Esophagus (tissue), 2 donors: ENCODE measurements at regions not wholly inside any gene's neighbourhood (a gene's known extent, or its start where the extent isn't known, plus 50 kb on each side); places are given as distances from the start of the nearest gene placed in this dataset.

Source experiments
- H3K27ac ChIP-seq, 2 donors: one replicate each; pipeline ENCODE4 v1.5.1; 2013; ENCODE audit warnings: low read depth in 2 of 2, mild to moderate bottlenecking in 2 of 2, inconsistent platforms in 1 of 2, low read length in 1 of 2, moderate library complexity in 1 of 2
- H3K27me3 ChIP-seq, 2 donors: one replicate each; pipeline ENCODE4 v1.6.1; 2013; ENCODE audit warnings: low read length in 2 of 2, control low read depth in 1 of 2, mild to moderate bottlenecking in 1 of 2; ENCODE audit not compliant: insufficient read depth in 2 of 2, control insufficient read depth in 1 of 2
- H3K36me3 ChIP-seq, 2 donors: one replicate each; pipeline ENCODE4 v1.6.1; 2013; ENCODE audit warnings: low read length in 1 of 2; ENCODE audit not compliant: control insufficient read depth in 2 of 2, insufficient read depth in 2 of 2
- H3K4me1 ChIP-seq, 2 donors: one replicate each; pipeline ENCODE4 v1.6.1; 2013; ENCODE audit warnings: low read length in 1 of 2; ENCODE audit not compliant: control insufficient read depth in 2 of 2, insufficient read depth in 2 of 2
- H3K4me3 ChIP-seq, 2 donors: one replicate each; pipeline ENCODE4 v1.5.1; 2013; ENCODE audit warnings: low read length in 2 of 2, mild to moderate bottlenecking in 2 of 2, low read depth in 1 of 2, moderate library complexity in 1 of 2
- H3K9me3 ChIP-seq, 2 donors: one replicate each; pipeline ENCODE4 v1.6.1; 2013; ENCODE audit warnings: mild to moderate bottlenecking in 2 of 2, low read depth in 1 of 2, low read length in 1 of 2, moderate library complexity in 1 of 2; ENCODE audit not compliant: control insufficient read depth in 2 of 2, insufficient read depth in 1 of 2
- WGBS, 2 donors: extraction: QIAGEN DNeasy Blood & Tissue Kit; methylation state at CpG; one replicate each; pipeline ENCODE4 v1.1.7; 2013; 5-methylcytosine and 5-hydroxymethylcytosine counted together
- donor health status: healthy with polysubstance abuse.
- donor health status: Bipolar disorder and iron deficiency.

- Histone ChIP-seq H3K9me3 (no peaks in the 10 kb centered on the region), H3K27ac (no peak overlapping the region), H3K4me1 (no peaks in the 10 kb centered on the region), H3K27me3 (no peaks in the 10 kb centered on the region), H3K4me3 (no peak overlapping the region), H3K36me3 (no peaks in the 10 kb centered on the region)
- 87 to 93% methylated on average over 3 of the region's 3 CpGs for WGBS, 2 donors
Observed at GRCh38 chr20:11677428-11677827, 240.3 kb upstream of the BTBD3 start.

GRCh38 chr20:11677836-11678235 is 239.9 kb upstream of the BTBD3 start:
- no peak overlapping the region for H3K4me3 ChIP-seq
- no peak overlapping the region for H3K27ac ChIP-seq
- H3K27me3 ChIP-seq: no peaks in the 10 kb centered on the region
- WGBS, 2 donors: 91 to 93% methylated on average over 3 of the region's 3 CpGs
- H3K4me1 ChIP-seq: no peaks in the 10 kb centered on the region
- H3K9me3 ChIP-seq: no peaks in the 10 kb centered on the region
- no peaks in the 10 kb centered on the region for H3K36me3 ChIP-seq

DNA sequence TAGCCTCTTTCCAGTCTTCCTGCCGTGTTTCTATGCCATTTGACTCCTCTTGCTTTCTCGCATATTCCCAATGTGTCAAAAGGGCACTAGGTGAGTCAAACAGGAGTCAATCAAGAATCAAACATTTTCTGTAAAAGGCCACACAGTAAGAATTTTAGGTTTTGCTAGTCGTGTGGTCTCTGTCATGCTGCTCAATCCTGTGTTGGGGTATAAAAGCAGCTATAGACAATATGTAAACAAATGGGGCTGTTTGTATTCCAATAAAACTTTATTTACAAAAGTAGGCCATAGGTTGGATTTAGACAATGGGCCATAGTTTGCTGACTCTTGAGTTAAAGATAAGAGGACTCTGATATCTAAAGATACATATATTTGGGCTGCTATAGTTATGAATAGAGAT is 235.4 kb upstream of the BTBD3 start:
- WGBS, 2 donors: 57 to 60% methylated on average over 3 of the region's 3 CpGs
- H3K4me3 ChIP-seq: no peak overlapping the region

GRCh38 chr20:11686195-11686594 is 231.5 kb upstream of the BTBD3 start:
- Histone ChIP-seq H3K4me3 (no peak overlapping the region), H3K27me3 (peaks cover 0 to 2% of the 10 kb centered on the region in 2 donors), H3K9me3 (no peaks in the 10 kb centered on the region), H3K36me3 (no peaks in the 10 kb centered on the region), H3K4me1 (peaks cover 0 to 5% of the 10 kb centered on the region in 2 donors), H3K27ac (no peak overlapping the region)
- WGBS, 2 donors: 61% methylated on average over 4 of the region's 4 CpGs

More for the DNA sequence above, 235.4 kb upstream of the BTBD3 start:
- Histone ChIP-seq H3K4me1 (peaks cover 0 to 4% of the 10 kb centered on the region in 2 donors), H3K9me3 (no peaks in the 10 kb centered on the region), H3K36me3 (no peaks in the 10 kb centered on the region), H3K27me3 (peaks cover 0 to 2% of the 10 kb centered on the region in 2 donors), H3K27ac (no peak overlapping the region)

- H3K27ac ChIP-seq: no peak overlapping the region
- WGBS, 2 donors: 9 to 11% methylated on average over 40 to 42 of the region's 42 CpGs
- H3K27me3 ChIP-seq: peaks cover 0 to 2% of the 10 kb centered on the region in 2 donors
- peaks cover 0 to 5% of the 10 kb centered on the region in 2 donors for H3K4me1 ChIP-seq
- no peaks in the 10 kb centered on the region for H3K36me3 ChIP-seq
- H3K4me3 ChIP-seq: peak overlapping the region in 1 of 2 donors; percentile 23
- no peaks in the 10 kb centered on the region for H3K9me3 ChIP-seq
Observed at GRCh38 chr20:11686820-11687543, 230.7 kb upstream of the BTBD3 start.

DNA sequence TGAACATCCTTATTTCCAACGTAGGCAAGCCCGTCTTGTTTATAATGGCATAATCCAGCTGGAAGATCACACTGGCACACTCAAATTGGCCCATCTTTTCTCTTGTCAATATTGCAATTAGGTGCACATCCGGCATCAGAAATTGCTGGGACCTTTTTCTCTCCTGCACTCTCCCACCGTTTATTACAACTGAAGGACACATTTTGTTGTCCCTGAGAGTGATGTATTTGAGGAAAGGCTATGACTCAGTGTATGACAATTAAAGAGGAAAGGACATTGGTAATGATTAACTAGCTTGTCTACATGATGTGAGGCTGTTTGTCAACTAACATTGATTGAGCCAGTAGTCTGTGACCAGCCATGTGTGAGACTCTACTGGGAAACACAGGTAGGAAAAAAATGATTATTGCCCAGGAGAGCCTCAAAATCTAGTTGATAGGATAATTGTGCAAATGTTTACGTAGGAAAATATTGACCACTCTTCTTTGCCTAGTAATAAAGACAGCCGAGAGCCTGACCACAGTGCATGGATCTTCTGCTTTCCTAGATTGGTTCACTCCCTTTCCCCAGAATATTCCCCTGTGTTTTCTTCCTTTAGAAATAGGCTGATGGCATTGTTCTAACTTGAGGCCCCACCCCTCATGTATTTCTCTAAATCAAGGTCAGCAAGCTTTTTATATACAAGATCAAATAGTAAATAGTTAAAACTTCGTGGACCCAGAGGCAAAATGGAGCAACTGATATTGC is 230.0 kb upstream of the BTBD3 start:
- Histone ChIP-seq H3K4me3 (no peak overlapping the region), H3K27me3 (peaks cover 0 to 2% of the 10 kb centered on the region in 2 donors), H3K9me3 (no peaks in the 10 kb centered on the region), H3K36me3 (no peaks in the 10 kb centered on the region), H3K27ac (no peak overlapping the region), H3K4me1 (peaks cover 0 to 5% of the 10 kb centered on the region in 2 donors)
- WGBS, 2 donors: 55 to 68% methylated on average over 7 of the region's 7 CpGs

- peaks cover 0 to 5% of the 10 kb centered on the region in 2 donors for H3K4me1 ChIP-seq
- 87 to 92% methylated on average over 2 of the region's 2 CpGs for WGBS, 2 donors
- H3K27ac ChIP-seq: no peak overlapping the region
- no peaks in the 10 kb centered on the region for H3K36me3 ChIP-seq
- H3K9me3 ChIP-seq: no peaks in the 10 kb centered on the region
- H3K4me3 ChIP-seq: no peak overlapping the region
- peaks cover 0 to 2% of the 10 kb centered on the region in 2 donors for H3K27me3 ChIP-seq
Observed at GRCh38 chr20:11689262-11689661, 228.4 kb upstream of the BTBD3 start.

DNA sequence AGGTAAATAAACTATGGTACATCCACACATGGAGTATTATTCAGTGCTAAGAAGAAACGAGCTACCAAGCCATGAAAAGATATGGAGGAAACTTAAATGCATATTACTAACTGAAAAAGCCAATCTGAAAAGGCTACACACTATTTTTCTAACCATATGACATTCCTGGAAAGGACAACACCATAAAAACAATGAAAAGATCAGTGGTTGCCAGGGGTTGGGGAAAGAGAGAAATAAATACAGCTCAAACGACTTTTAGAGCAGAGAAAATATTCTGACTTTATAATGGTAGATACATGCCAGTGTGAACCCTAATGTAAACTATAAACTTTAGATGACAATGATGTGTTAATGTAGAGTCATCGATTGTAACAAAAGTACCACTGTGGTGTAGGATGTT is 225.9 kb upstream of the BTBD3 start:
- no peaks in the 10 kb centered on the region for H3K27me3 ChIP-seq
- H3K4me1 ChIP-seq: peaks cover 0 to 5% of the 10 kb centered on the region in 2 donors
- 66 to 68% methylated on average over 3 of the region's 3 CpGs for WGBS, 2 donors
- H3K4me3 ChIP-seq: no peak overlapping the region
- H3K27ac ChIP-seq: no peak overlapping the region
- H3K36me3 ChIP-seq: no peaks in the 10 kb centered on the region
- H3K9me3 ChIP-seq: no peaks in the 10 kb centered on the region

- Histone ChIP-seq H3K4me1 (no peaks in the 10 kb centered on the region), H3K9me3 (no peaks in the 10 kb centered on the region), H3K36me3 (no peaks in the 10 kb centered on the region), H3K4me3 (no peak overlapping the region), H3K27ac (no peak overlapping the region), H3K27me3 (no peaks in the 10 kb centered on the region)
- 41 to 50% methylated on average over 2 of the region's 2 CpGs for WGBS, 2 donors
Observed at GRCh38 chr20:11692567-11692966, 225.1 kb upstream of the BTBD3 start.
